Adrenal gland (tissue), 5 donors: ENCODE measurements at regions not wholly inside any gene's neighbourhood (a gene's known extent, or its start where the extent isn't known, plus 50 kb on each side); places are given as distances from the start of the nearest gene placed in this dataset.

Source experiments
- POLR2A ChIP-seq, 2 donors: fragments of 450-650 bp; IDR thresholded peaks; one replicate each; pipeline ENCODE4 v1.6.1; 2017; ENCODE audit warnings: antibody characterized with exemption in 2 of 2, mild to moderate bottlenecking in 2 of 2, moderate library complexity in 1 of 2
- TF ChIP-seq, protein P1 (sequence below), 6 experiments: fragments of 450-650 bp in 4 of 6; fragments of 200-600 bp in 2 of 6; sonication (generic) in 1 of 6; IDR thresholded peaks; 1 replicate in 5 of 6; 2 replicates in 1 of 6; pipeline versions ENCODE4 v1.5.1 to v1.8.0; 2016 to 2021; ENCODE audit warnings: antibody characterized with exemption in 6 of 6, mild to moderate bottlenecking in 2 of 6, moderate library complexity in 1 of 6
- donor health status: DM: no; HTN: no; CAD: no.

DNA sequence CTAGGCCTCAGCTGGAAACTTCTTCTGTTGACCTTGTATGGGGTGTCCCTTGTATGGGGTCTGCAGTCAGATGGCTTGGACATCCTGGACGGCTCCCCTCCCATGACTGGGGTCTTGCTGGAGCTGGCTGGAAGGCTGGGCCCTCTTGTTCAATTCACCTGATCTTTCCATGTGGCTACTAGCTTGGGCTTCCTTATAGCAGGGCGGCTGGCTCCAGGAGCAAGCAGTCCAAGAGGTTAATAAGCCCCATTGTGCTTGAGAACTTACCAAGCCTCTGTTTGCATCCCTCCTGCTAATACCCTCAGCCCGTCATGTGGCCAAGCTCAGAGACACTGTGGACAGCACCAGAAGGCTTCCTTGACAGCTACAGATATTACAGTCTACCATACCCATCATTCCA is 111.6 kb upstream of the NPAS2 start:
- TF ChIP-seq, protein P1, sequence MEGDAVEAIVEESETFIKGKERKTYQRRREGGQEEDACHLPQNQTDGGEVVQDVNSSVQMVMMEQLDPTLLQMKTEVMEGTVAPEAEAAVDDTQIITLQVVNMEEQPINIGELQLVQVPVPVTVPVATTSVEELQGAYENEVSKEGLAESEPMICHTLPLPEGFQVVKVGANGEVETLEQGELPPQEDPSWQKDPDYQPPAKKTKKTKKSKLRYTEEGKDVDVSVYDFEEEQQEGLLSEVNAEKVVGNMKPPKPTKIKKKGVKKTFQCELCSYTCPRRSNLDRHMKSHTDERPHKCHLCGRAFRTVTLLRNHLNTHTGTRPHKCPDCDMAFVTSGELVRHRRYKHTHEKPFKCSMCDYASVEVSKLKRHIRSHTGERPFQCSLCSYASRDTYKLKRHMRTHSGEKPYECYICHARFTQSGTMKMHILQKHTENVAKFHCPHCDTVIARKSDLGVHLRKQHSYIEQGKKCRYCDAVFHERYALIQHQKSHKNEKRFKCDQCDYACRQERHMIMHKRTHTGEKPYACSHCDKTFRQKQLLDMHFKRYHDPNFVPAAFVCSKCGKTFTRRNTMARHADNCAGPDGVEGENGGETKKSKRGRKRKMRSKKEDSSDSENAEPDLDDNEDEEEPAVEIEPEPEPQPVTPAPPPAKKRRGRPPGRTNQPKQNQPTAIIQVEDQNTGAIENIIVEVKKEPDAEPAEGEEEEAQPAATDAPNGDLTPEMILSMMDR (IDR thresholded peaks at IDR 0.05): no peak
- no peak for TF ChIP-seq POLR2A (IDR thresholded peaks at IDR 0.05)
